Skin epidermis (tissue), 12 donors: ENCODE measurements at regions not wholly inside any gene's neighbourhood (a gene's known extent, or its start where the extent isn't known, plus 50 kb on each side); places are given as distances from the start of the nearest gene placed in this dataset.
"Not testable (repeated sequence)": the region's sequence is repeated elsewhere in the genome, so short reads cannot be mapped to it uniquely, and the experiment has no call there.

ENCODE experiments used
- H3K27ac ChIP-seq, 21 experiments: fragments of 200-600 bp; sonication (generic) in 11 of 21; one replicate each; pipeline ENCODE4 v1.5.0; 2020; ENCODE audit warnings: mild to moderate bottlenecking in 3 of 21, inconsistent platforms in 2 of 21, moderate library complexity in 2 of 21
- H3K4me3 ChIP-seq, 7 experiments: fragments of 200-600 bp; sonication (generic) in 2 of 7; one replicate each; pipeline ENCODE4 v1.5.0; 2020; ENCODE audit warnings: inconsistent platforms in 2 of 7, mild to moderate bottlenecking in 2 of 7, moderate library complexity in 1 of 7

GRCh38 chr22:11932212-11932611, 3595.8 kb upstream of the OR11H1 start:
- not testable (repeated sequence) for H3K4me3 ChIP-seq, H3K27ac ChIP-seq

GRCh38 chr22:11967915-11968616, 3559.9 kb upstream of the OR11H1 start:
- not testable (repeated sequence) for H3K4me3 ChIP-seq, H3K27ac ChIP-seq

GRCh38 chr22:11973856-11974255, 3554.1 kb upstream of the OR11H1 start:
- H3K27ac ChIP-seq, result not testable (repeated sequence)
- peak overlapping the region in 1 of 7 experiments; percentile 21 for H3K4me3 ChIP-seq
